Osteocyte (in vitro differentiated cells): ENCODE measurements at regions not wholly inside any gene's neighbourhood (a gene's known extent, or its start where the extent isn't known, plus 50 kb on each side); places are given as distances from the start of the nearest gene placed in this dataset.

Experiments used
- DNase-seq: peaks from one replicate; pipeline ENCODE4 v3.0.0; 2021; ENCODE audit warnings: mixed read lengths; ENCODE audit not compliant: unreplicated experiment; ENCODE audit errors: extremely low spot score
- H3K27ac Mint-ChIP-seq: one replicate; pipeline ENCODE4 v1.8.0; 2021; ENCODE audit warnings: mild to moderate bottlenecking, mixed read lengths; ENCODE audit not compliant: unreplicated experiment
- H3K27me3 Mint-ChIP-seq: one replicate; pipeline ENCODE4 v1.8.0; 2021; ENCODE audit warnings: mixed read lengths; ENCODE audit not compliant: unreplicated experiment
- H3K36me3 Mint-ChIP-seq: one replicate; pipeline ENCODE4 v1.8.0; 2021; ENCODE audit warnings: mixed read lengths; ENCODE audit not compliant: unreplicated experiment
- H3K4me1 Mint-ChIP-seq: one replicate; pipeline ENCODE4 v1.8.0; 2021; ENCODE audit warnings: mixed read lengths; ENCODE audit not compliant: unreplicated experiment
- H3K4me3 Mint-ChIP-seq: one replicate; pipeline ENCODE4 v1.8.0; 2021; ENCODE audit warnings: mild to moderate bottlenecking, moderate library complexity, mixed read lengths; ENCODE audit not compliant: unreplicated experiment
- H3K9me3 Mint-ChIP-seq: one replicate; pipeline ENCODE4 v1.8.0; 2021; ENCODE audit warnings: mixed read lengths; ENCODE audit not compliant: unreplicated experiment
- CTCF ChIP-seq: fragments of 200-600 bp; sonication (generic); IDR thresholded peaks from 2 replicates; pipeline ENCODE4 v1.5.0; 2021; ENCODE audit warnings: antibody characterized with exemption, mild to moderate bottlenecking, moderate library complexity

DNA sequence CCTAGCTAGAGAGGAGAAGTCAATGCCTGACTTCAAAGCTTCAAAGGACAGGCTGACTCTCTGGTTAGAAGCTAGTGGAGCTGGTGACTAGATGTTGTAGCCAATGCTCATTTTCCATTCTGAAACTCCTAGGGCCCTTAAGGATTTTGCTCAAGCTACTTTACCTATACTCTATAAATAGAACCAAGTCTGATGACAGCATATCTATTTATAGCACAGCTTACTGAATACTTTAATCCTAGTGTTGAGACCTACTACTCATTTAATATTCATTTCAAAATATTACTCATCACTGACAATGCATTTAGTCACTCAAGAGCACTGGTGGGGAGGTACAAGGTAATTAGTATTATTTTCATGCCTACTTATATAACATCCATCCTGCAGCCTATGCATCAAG lies 137.2 kb upstream of the PELI2 start:
- H3K9me3 Mint-ChIP-seq = peaks cover 11% of the 10 kb centered on the region
- H3K27ac Mint-ChIP-seq = no peak overlapping the region
- H3K36me3 Mint-ChIP-seq = no peaks in the 10 kb centered on the region
- no peak for TF ChIP-seq CTCF
- DNase-seq = no peak
- no peak overlapping the region for H3K4me3 Mint-ChIP-seq
- H3K4me1 Mint-ChIP-seq = no peaks in the 10 kb centered on the region
- H3K27me3 Mint-ChIP-seq = peaks cover 2% of the 10 kb centered on the region

DNA sequence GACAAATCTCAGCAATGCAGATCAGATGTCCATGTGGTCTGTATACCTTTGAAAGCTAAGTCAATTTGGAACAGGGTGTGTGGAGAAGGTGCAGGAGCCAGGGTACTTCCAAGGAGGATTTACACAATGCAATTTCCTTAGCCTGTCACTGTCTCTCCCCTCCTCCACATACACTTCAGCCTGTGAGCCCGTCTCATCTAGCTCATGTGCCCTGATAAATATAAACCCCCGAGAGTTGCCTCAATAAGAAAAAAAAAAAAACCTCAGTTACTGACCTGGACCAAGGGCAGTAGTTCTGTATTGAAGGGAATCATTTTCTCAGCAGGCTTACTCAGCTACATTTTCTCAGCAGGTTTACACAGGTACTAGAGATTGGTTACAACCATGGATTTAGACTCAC lies 132.1 kb upstream of the PELI2 start:
- no peak overlapping the region for H3K27ac Mint-ChIP-seq
- peaks cover 5% of the 10 kb centered on the region for H3K27me3 Mint-ChIP-seq
- no peaks in the 10 kb centered on the region for H3K4me1 Mint-ChIP-seq
- no peak overlapping the region for H3K4me3 Mint-ChIP-seq
- TF ChIP-seq CTCF = no peak
- H3K36me3 Mint-ChIP-seq = no peaks in the 10 kb centered on the region
- H3K9me3 Mint-ChIP-seq = peaks cover 7% of the 10 kb centered on the region
- no peak for DNase-seq

DNA sequence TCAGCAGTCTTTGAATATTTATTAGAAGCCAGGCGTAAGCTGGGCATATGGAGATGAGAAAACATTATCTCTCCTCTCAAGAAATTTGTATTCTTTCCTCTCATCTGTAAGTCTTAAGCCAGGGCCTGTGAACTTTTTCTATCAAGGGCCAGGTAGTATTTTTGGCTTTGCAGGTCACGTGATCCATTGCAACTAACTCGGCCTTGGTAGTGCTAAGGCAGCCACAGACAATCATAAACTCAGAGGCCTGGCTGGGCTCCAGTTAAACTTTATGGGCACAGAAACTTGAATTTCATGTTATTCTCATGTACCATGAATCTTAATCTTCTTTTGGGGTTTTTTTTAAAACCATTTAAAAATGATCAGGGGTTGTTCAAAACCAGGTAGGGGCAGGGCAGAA lies 117.4 kb upstream of the PELI2 start:
- no peaks in the 10 kb centered on the region for H3K27me3 Mint-ChIP-seq
- peaks cover 5% of the 10 kb centered on the region for H3K4me1 Mint-ChIP-seq
- no peak for DNase-seq
- no peak for TF ChIP-seq CTCF
- H3K4me3 Mint-ChIP-seq = no peak overlapping the region
- no peak overlapping the region for H3K27ac Mint-ChIP-seq
- no peaks in the 10 kb centered on the region for H3K36me3 Mint-ChIP-seq
- peaks cover 8% of the 10 kb centered on the region for H3K9me3 Mint-ChIP-seq

GRCh38 chr14:56002342-56002741 lies 115.9 kb upstream of the PELI2 start:
- H3K36me3 Mint-ChIP-seq = no peaks in the 10 kb centered on the region
- H3K4me3 Mint-ChIP-seq = no peak overlapping the region
- peaks cover 8% of the 10 kb centered on the region for H3K9me3 Mint-ChIP-seq
- TF ChIP-seq CTCF = no peak
- no peaks in the 10 kb centered on the region for H3K27me3 Mint-ChIP-seq
- no peak overlapping the region for H3K27ac Mint-ChIP-seq
- H3K4me1 Mint-ChIP-seq = peaks cover 5% of the 10 kb centered on the region
- DNase-seq = no peak

GRCh38 chr14:56002876-56003625 lies 115.2 kb upstream of the PELI2 start:
- H3K27ac Mint-ChIP-seq = no peak overlapping the region
- H3K4me1 Mint-ChIP-seq = peaks cover 5% of the 10 kb centered on the region
- no peaks in the 10 kb centered on the region for H3K36me3 Mint-ChIP-seq

More at GRCh38 chr14:56002876-56003625, 115.2 kb upstream of the PELI2 start:
- H3K4me3 Mint-ChIP-seq = no peak overlapping the region
- DNase-seq = no peak
- no peak for TF ChIP-seq CTCF
- peaks cover 8% of the 10 kb centered on the region for H3K9me3 Mint-ChIP-seq
- H3K27me3 Mint-ChIP-seq = no peaks in the 10 kb centered on the region
